ENCODE measurements at regions not wholly inside any gene's neighbourhood (a gene's known extent, or its start where the extent isn't known, plus 50 kb on each side); places are given as distances from the start of the nearest gene placed in this dataset.
A peak's percentile ranks its signal among the peaks of the same experiment; 100 is the strongest.

GRCh38 chr1:48047116-48047515 is 49.9 kb upstream of the TRABD2B start:
- TF ChIP-seq CTCF (optimal IDR thresholded peaks at IDR 0.05 in 1 of 3, IDR thresholded peaks at IDR 0.05 in 1 of 3, conservative IDR thresholded peaks at IDR 0.05 in 1 of 3; ENCODE audit: extremely low read depth in 1 of 3, insufficient read depth in 2 of 3, low read length in 3 of 3) (no peak), EZH2 (IDR thresholded peaks at IDR 0.05; ENCODE audit: low read length) (no peak)
- no peak for FAIRE-seq
- peak overlapping the region; percentile 28 for H3K4me2 ChIP-seq (ENCODE audit: control insufficient read depth, extremely low read depth, insufficient read depth, low read depth, low read length)
- dilution Hi-C loops (cut with MboI; ENCODE audit: extremely low pct_ligation_motif_present, low sequenced_read_pairs) = no loop called here
- no peak overlapping the region for H3K4me3 ChIP-seq (ENCODE audit: control insufficient read depth in 2 of 3, extremely low read depth in 1 of 3, insufficient read depth in 2 of 3, low read depth in 1 of 3, low read length in 3 of 3)
- H3K27ac ChIP-seq (ENCODE audit: control insufficient read depth, insufficient read depth, low read length) = no peak overlapping the region
- no peaks in the 10 kb centered on the region for H3K79me2 ChIP-seq (ENCODE audit: control insufficient read depth, insufficient read depth, low read length)
- DNase-seq (ENCODE audit: low read depth, low spot score) = no peak
- peaks cover 26% of the 10 kb centered on the region for H3K4me1 ChIP-seq (ENCODE audit: control insufficient read depth, extremely low read depth, insufficient read depth, low read length)
- no peaks in the 10 kb centered on the region for H3K36me3 ChIP-seq (ENCODE audit: control insufficient read depth in 2 of 2, extremely low read depth in 1 of 2, insufficient read depth in 2 of 2, low read length in 2 of 2)
- no peaks in the 10 kb centered on the region for H3K9me3 ChIP-seq (ENCODE audit: control insufficient read depth, low read depth, low read length)
- H3K27me3 ChIP-seq (ENCODE audit: control insufficient read depth, extremely low read depth, insufficient read depth, low read length) = no peaks in the 10 kb centered on the region
- H4K20me1 ChIP-seq (ENCODE audit: control insufficient read depth, extremely low read depth, insufficient read depth, low read length) = no peaks in the 10 kb centered on the region
- peaks cover 2% of the 10 kb centered on the region for H3K9me1 ChIP-seq (ENCODE audit: control insufficient read depth, extremely low read depth, insufficient read depth, low read length)
- H2AFZ ChIP-seq (ENCODE audit: control insufficient read depth, low read length) = no peak overlapping the region
- no peak overlapping the region for H3K9ac ChIP-seq (ENCODE audit: control insufficient read depth, extremely low read depth, insufficient read depth, low read length)

Small RNA genes in the stretch of these regions (small RNA-seq; reads per million reads assigned to genes)
- gene CYP46A4P (ENCODE audit: insufficient read length in 3 of 3, low read depth in 3 of 3, low replicate concordance in 1 of 3) = 0 reads per million in 3 experiments
